ENCODE measurements at regions not wholly inside any gene's neighbourhood (a gene's known extent, or its start where the extent isn't known, plus 50 kb on each side); places are given as distances from the start of the nearest gene placed in this dataset.
"Not testable (repeated sequence)": the region's sequence is repeated elsewhere in the genome, so short reads cannot be mapped to it uniquely, and the experiment has no call there.

- DNase-seq = no peak
Observed at GRCh38 chr1:213474054-213474453, 423.0 kb downstream of the RPS6KC1 start.

DNA sequence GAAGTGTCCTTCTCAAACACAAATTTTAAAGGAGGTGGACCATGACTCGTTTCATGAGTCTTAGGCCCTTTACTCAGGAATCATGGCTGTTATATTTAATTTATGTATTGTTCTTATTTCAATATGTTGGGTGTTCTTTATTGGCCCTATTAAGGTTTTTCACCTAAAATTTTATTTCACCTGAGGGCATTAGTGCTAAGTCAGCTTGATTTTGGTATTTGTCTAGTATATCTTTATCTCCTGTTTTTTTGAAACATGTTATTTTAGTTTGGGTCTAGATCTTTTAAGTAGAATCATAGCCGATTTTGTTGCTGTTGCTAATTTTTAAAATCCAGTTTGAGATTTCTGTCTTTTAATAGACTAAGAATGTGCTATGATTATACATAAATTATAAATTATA, 430.4 kb downstream of the RPS6KC1 start:
- no peak for DNase-seq

DNA sequence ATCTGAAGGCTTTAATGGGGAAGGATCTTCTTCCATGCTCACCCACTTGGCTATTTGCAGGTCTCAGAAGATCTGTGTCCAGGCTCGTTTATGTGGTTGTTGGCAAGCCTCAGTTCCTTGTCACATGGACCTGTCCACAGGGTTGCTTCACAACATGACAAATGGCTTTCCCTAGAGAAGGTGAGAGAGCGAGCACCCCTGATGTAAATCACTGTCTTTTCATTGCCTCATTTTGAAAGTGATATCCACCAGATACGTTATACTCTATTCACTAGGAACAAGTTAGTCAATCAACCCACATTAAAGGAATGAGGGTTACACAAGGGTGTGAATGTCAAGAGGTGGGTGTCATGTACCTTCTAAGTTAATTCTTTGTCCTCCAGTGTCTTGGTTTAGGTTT, 433.3 kb downstream of the RPS6KC1 start:
- no peak for DNase-seq

GRCh38 chr1:213484758-213485157, 433.7 kb downstream of the RPS6KC1 start:
- DNase-seq = no peak

DNA sequence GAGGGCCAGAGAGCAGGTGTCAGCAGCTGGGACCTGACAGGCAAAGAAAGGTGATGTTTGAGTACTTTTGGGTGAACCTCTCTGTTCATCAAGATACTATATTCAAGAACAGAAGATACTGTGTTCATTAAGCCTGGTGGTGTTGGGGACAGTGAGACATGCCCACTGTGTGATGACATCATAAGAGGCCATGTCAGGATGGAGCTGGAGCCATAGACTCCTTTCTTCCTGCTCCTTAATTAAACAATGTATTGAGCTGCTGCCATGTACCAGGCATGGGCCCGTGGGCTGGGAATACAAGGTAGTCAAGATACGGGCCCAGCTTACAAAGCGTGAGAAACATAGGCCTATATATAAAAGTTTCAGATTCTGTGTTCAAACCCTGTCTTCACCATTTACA, 435.4 kb downstream of the RPS6KC1 start:
- DNase-seq = no peak

- DNase-seq = no peak
Observed at GRCh38 chr1:213491468-213491867, 440.4 kb downstream of the RPS6KC1 start.

- no peak for DNase-seq
Observed at GRCh38 chr1:213492161-213493041, 441.4 kb downstream of the RPS6KC1 start.

DNA sequence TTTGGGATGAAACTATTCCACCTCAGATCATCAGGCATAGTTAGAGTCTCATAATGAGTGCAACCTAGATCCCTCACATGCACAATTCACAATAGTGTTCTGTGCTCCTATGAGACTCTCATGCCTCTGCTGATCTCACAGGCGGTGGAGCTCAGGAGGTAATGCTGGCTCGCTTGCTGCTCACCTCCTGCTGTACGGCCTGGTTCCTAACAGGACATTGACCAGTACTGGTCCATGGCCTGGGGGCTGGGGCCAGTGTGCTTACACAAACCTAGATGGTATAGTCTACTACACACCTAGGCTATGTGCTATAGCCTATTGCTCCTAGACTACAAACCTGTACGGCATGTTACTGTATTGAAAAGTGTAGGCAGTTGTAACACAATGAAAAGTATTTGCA, 448.4 kb downstream of the RPS6KC1 start:
- DNase-seq = no peak

- no peak for DNase-seq
Observed at GRCh38 chr1:213507472-213508223, 456.6 kb downstream of the RPS6KC1 start.

DNA sequence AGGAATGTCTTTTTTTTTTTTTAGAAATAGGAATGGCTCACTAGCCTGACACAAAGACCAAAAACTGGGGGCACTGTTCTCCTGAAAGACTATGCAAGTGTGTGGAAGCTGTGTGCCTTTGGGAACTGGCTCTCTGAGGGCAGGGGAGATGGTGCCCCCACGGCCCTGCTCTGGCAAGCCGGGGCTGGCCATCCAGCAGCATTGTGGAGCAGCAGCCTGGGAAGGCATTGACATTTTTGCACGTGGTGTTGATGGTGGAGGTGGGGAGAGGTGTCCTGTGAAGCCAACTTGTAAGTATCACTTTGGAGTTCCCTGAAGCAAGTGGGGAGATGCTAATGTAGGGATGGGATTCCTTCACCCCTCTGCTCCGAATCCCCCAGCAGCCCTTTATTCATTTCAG, 460.1 kb downstream of the RPS6KC1 start:
- no peak for DNase-seq

DNA sequence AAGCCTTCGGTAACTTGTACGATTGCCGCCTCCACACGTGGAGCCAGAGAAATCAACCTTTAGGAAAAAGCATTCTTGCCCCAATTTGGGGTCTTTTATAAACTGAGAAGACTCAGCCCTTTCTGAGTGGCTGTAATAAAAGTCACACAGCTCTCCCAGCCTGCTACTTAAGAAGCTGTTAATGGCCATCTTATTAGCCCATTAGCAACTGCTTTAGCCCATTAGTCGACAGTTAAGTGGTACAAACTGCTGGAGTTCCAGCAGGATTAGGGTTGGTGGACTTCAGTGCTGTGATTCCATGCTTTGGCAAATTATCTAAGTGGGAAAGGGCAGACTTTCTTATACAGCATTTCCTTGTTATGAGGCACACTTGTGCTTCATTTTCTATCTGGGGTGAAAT, 461.3 kb downstream of the RPS6KC1 start:
- DNase-seq = no peak

DNA sequence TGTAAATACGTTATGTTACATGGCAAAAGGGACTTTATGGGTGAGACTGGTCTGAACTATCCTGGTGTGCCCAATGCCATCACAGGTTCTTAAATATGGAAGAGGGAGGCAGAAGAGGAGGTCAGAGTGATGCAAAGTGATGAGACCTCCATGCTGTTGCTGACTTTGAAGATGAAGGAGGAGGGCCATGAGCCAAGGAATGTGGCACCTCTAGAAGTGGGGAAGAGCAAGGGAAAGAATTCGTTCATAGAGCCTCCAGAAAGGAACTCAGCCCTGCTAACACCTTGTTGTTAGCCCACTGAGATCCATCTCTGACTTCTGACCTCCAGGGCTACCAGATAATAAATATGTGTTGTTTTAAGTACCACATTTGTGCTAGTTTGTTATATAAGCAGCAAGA, 462.0 kb downstream of the RPS6KC1 start:
- no peak for DNase-seq

GRCh38 chr1:213514408-213515179, 463.6 kb downstream of the RPS6KC1 start:
- not testable (repeated sequence) for DNase-seq

GRCh38 chr1:213519098-213519497, 468.1 kb downstream of the RPS6KC1 start:
- peak; percentile 69 for DNase-seq

DNA sequence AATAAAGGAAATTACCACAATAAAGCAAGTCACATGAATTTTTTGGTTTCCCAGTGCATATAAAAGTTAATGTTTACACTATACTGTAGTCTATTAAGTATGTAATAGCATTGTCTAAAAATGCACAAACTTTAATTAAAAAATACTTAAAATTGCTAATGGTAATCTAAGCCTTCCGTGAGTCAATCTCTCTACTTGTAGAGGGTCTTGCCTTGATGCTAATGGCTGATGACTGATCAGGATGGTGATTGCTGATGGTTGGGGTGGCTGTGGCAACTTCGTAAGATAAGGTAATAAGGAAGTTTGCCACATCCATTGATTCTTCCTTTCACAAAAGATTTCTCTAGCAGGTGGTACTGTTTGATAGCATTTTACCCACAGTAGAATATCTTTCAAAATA, 466.6 kb upstream of the PROX1 start:
- no peak for DNase-seq

DNA sequence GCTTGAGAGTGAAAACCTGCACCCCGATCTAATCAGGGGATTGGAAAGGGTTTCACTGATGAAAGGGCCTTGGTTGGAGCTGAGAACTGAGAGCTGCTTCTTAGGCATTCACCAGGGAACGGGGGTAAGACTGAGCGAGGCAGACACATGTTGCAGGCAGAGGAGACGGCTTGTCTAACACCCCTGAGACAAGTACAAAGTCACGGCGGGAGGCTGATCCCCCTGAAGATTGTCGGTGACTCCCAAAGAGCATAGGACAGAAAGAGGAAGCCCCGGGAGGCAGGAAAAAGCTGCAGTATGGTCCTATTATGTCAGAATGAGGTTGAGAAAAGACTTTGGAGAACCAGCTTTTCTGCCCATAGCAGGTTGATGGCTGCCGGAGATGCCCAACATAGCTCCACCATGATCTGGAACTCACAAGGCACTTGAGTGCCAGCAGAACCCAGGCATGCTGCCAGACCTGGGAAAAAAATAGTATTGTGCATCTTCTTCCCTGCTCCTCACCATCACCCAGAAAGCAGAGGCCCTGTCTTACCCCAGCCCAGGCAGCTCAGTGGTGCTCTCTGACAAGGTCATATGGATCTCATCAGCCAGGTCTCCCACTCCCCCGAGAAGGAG, 463.9 kb upstream of the PROX1 start:
- no peak for DNase-seq

- DNase-seq = no peak
Observed at GRCh38 chr1:213526306-213526705, 461.5 kb upstream of the PROX1 start.

DNA sequence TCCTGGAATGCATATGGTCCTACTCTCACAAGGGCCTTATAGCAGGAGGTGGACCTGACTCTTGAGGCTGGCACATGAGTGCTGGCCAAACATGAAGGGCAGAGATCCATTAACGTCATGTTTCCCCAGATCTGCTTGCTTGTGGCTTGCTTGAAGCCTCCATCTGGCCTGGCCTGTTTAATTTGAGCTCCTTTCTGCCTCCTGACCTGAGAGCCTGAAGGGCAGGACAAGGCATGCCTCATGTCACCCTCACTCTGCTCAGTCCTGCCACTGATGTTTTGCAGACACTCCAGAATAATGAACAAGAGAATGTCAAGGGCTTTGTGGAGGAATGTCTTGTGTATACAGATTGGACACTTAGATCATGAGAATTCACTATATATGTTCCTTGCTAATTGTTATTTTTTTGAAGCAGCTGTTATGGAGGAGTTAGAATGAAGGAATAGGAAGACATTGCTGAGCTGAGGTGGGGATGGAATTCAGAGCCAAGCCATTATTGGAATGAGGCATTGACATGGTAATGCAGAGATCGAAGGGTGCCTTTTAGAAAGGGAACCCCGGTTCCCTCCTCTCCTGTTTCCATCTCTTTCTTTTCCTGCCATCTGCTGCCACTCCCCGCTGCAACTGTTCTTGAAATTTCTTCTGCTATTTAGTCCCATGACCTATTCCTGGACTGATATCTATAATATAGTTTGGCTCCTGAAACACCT, 457.0 kb upstream of the PROX1 start:
- DNase-seq = no peak

DNA sequence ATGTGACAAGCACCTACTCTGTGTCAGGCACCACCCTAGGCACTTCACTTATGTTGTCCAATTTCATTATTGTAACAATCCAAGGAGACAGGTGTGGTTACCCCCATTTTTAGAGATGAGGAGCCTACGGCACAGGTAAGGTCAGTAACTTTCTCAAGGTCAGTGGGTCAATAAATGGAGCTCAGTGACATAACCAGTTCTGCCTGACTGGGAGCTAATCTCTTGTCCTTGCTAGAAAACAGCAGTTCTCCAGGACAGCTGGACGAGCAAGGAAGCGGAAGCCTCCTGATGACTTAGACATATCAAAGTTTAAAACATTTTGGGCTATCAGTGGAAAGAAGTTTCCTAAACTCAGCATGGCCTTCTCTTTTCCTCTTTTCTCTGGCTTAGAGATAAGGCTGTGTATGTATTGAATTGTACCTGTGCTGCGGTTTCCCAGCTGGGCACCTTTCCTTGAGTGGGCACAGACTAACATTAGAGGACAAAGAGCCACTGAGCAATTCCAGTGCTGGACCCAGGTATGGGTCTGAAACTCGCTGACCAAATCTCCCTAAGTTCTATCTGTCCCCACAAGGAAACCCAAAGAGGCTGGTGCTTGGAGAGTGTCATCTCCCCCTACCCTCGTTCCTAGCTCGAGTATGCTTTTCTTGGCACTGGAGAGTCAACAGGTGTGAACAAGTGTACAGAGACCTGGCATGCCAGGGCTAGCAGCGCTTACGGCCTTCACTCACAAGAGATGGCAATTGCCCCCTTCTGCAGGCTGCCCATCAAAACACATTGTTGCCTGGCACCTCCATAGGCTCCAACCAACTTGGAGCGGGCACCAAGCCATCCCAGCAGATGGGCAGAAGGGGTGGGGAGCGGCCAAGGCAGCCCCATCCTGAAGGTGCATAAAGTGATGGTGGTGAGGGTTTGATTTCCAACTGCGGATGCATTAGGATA, 456.1 kb upstream of the PROX1 start:
- no peak for DNase-seq

DNA sequence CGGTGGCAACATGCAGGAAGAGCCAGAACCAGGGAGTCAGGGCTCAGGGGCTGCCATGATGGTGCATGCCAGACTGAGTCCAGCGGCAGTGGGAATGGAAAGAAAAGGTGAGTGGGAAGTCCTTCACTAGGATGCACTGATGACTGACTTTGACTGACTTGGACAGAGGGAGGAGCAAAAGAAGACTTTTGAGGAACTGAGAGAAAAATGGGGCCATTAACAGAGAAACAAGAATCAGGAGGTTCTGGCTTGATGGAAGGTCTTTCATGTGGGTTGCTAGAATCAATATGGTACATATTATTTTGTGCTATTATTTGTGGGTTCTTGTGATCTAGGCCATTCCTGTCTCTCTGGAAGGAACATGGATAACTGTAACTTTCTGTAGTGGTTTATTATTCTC, 454.6 kb upstream of the PROX1 start:
- no peak for DNase-seq

DNA sequence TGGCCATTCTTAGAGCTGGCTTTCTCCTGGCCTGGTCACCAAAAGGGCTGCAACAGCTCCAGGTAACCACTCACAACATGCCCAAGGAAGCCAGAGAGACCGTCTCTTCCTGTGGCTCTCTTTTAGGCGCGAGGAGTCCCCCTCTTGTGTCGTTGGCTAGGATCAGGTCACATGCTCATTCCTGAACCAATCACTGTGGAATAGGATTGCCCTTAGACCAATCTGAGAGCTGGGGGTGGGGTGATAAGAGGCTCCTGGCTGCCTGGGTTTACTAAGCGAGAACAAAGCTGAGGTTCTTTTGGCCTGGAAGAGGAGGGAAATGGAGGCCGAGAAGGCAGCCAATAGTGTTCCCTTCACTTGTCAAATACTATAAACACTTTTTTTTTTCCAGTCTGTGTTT, 452.1 kb upstream of the PROX1 start:
- DNase-seq = no peak
